Renal cortex interstitium (tissue), 11 donors: ENCODE measurements at regions not wholly inside any gene's neighbourhood (a gene's known extent, or its start where the extent isn't known, plus 50 kb on each side); places are given as distances from the start of the nearest gene placed in this dataset.
"Not testable (repeated sequence)": the region's sequence is repeated elsewhere in the genome, so short reads cannot be mapped to it uniquely, and the experiment has no call there.

Experiments used
- DNase-seq, 11 donors: peaks; one replicate each; pipeline ENCODE4 v3.0.0-alpha.2; 2013; ENCODE audit warnings: low read depth in 9 of 11, low spot score in 4 of 11; ENCODE audit errors: extremely low read depth in 1 of 11

DNA sequence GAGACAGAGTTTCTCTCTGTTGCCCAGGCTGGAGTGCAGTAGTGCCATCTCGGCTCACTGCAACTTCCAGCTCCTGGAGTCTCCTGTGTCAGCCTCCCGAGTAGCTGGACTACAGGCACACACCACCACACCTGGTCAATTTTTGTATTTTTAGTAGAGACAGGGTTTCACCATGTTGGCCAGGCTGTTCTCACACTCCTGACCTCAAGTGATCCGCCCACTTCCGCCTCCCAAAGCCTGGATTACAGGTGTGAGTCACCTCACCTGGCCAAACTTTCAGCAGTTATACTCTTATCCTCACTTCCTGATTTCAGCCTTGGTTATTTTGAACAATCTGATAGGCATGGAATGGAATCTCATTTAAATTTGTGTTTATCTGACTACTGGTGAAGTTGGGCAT lies 763.0 kb upstream of the TMEM132C start:
- DNase-seq, result not testable (repeated sequence)

DNA sequence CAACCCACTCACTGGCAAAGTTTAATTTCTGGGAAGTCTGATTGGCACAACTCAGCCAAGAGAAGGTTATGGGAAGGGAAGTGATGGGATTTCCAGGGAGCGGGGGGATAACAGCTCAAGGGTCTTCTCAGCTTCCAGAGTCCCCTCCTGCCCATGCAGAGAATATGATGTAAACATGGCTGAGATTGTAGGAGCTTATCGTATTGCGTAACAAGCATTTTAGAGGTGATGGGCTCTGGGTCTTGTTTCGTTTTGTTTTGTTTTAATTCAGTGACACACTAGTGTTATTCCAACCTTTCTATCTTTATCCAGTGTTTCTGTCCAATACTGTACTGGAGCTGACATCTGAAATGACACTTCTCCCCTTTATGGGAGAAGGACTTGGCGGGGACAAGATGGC lies 762.1 kb upstream of the TMEM132C start:
- DNase-seq, result no peak

DNA sequence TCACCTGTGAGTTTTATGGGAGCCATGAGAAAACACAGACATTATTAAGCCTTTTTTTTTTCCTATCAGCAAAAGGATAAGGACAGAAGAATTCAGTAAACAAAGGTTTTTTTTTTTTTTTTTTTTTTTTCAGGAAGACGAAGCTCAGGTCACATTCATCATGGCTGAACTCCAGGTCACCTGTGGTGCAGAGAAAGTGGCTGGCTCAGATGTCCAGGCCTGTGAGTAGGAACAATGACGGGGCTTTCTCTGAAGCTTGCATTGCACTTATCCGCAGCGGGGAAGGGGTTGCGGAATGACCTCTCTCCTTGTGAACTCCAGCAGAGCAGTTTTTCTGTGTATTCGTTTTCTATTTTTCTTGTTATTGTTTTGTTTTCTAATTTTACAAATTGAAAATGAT lies 759.6 kb upstream of the TMEM132C start:
- no peak for DNase-seq

DNA sequence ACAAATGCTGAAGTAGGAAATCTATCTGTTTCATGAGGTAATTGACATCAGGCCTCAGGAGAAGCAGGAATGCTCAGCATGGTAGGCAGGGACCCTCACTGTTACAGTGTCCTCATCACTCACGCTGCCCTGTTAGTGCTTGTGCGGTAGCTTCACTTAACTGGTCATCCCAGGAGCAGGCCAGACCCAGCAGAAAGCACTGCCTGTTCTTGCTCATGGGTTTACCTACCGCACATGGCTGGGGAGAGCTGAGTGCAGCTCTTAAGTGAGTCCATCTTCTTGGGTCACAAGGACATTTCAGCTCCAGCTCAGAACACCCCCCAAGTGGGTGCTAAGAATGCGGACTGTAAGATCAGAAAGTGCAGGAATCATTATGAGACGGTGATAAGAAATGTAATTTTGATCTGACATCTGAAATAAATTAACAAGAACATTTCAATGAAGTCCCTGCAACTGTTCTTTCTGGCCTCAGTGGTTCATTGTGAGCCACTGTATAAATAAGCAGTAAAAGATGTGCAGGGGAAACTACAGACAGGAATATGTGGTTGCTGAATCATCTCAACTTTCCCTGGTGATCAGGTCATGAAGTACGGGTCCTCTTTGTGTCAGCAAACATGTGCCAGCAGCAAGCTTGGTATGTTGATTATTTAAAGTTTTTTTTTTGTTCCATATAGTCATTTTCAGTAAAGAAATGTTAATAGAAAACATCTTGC lies 757.7 kb upstream of the TMEM132C start:
- DNase-seq, result no peak

DNA sequence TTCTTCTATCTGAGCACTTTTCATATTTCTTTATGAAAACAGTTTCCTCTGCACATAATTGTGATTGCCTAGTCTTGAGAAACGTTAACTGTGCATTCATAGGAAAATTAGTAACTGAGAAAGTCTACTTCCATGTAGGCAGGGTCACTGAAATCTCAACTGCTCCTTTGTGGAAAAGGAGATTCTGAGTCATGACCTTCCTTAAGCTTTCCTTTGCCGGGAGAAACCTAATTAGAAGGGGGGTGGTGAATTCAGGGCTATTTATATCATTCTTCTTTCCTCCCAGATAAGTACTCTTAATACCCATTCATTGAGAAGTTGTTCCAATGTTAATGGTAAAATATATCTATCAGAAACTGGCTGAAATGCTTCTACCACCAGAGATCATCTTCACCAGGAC lies 751.0 kb upstream of the TMEM132C start:
- no peak for DNase-seq

DNA sequence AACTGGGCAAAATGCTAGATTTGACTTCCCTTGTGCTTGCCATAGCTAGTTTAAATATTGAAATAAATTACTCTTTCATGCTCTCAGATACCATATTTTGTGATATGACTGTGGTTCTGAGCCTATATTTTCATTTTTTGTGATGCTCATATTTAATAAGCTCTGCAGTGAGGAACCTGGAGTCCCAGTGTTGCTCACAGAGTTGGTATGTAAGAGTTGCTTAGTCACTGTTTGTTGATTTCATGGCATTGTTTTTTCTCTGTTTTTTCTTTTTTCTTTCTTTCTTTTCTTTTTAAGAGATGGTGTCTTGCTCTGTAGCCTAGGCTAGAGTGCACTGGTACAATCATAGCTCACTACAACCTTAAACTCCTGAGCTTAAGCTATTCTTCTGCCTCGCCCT lies 750.5 kb upstream of the TMEM132C start:
- no peak for DNase-seq

DNA sequence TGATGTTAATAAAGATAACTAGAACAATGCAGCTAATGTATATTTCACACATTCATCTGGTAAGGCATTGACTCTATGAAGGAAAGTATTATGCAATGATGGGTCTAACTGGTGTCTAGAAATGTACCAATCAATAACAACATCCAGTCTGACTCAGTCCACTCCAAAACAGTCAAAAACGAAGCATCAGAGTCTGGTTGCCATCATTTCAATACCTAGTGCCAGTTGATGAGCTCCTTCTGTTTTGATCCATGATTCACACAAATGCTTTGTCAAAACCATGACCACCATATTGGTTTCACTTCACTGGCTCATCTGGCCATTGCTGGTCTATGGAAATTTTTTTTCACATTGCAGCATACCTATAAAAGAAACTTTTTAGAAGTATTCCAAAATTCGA lies 747.2 kb upstream of the TMEM132C start:
- DNase-seq, result no peak

DNA sequence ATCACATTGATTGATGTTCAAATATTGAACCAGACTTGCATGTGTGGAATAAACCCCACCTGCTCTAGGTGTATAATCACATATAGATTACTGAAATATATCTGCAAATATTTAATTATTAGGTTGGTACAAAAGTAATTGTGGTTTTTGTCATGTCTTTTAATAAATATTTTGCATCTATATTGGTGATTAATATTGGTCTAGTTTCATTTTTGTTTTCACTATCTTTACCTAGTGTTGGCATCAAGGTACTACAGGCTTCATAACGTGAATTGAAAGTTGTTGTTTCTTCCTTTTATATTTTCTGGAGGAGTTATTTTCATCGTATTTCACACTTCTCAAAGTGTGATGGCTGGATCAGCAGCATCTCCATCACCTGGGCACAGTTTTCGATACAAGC lies 740.0 kb upstream of the TMEM132C start:
- DNase-seq, result no peak

DNA sequence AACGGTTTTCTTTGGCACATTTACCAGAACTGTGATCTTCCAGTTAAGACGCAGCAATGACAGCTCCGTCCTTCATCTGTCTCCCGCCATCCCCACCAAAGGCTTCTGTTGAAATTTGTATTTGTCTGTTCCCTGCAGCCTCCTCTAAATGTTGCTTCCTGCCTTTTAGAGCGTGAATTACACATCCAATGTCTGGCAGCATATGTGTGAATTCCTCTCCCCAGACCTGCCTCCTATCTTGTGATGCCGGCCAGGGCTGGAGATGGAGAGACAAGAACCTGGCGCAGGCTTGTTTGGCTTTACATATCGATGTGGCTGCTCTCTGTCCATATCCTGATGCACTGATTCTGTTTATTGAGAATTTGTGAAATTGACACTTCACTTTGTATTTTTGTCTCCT lies 738.4 kb upstream of the TMEM132C start:
- no peak for DNase-seq

DNA sequence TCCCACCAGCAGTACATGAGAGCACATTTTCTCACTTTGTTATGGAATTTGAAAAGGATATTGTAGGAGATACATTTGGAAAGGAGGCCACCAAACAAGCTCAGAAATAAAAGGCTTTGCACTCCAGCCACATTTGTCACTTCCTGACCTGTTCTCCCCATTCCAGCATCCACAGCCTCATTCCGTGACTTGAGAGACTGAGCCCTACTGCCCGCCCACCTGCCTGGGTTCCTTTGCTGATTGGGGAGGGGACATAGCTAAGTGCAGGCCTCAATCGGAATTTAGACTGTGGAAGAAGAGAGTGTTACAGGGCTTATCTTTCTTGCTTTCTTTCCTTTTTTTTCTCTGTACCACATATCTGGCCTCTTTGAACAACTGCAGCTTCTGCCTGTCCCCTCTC lies 735.4 kb upstream of the TMEM132C start:
- DNase-seq, result no peak

DNA sequence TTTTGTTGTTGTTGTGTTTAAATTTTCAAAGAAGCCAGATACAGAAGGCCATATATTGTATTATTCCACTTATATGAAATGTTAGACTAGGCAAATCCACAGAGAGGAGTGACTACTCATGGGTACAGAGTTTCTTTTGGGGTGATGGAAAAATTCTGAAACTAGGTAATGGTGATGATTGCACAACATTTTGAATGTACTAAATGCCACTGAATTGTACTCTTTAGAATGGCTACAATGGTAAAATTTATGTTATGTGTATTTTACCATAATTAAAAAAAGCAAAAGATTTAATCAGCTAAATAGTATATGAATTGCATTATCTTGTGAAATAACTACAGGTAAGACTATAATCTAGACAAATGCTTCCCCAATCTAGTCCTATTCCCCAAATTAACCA lies 733.6 kb upstream of the TMEM132C start:
- no peak for DNase-seq

DNA sequence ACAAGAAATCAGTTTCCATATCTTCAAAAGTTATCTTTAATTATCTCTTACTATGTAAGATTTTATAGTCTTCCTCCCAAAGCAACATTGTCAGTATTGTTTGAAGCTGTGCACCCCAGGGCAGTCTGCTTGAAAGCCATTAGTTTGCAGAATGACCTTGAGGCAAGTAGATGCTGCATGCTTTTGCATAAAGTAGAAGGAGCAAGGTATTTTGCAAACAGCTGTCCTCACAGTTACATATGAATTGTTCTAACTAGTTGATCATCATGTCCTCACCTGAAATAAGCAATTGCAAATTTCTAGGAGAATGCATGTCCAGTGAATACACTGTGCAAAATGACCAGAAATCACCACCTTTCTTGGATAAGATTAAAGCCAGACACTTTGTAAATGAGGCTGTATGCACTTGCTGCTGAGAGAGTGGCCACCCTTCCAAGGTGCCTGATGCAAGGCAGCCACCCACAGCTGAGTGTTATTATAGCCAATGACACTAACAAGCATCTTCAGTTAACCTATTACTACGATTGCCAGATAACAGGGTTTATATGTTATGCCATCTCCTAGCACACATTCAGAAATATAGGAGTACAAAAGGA lies 730.0 kb upstream of the TMEM132C start:
- DNase-seq, result no peak

DNA sequence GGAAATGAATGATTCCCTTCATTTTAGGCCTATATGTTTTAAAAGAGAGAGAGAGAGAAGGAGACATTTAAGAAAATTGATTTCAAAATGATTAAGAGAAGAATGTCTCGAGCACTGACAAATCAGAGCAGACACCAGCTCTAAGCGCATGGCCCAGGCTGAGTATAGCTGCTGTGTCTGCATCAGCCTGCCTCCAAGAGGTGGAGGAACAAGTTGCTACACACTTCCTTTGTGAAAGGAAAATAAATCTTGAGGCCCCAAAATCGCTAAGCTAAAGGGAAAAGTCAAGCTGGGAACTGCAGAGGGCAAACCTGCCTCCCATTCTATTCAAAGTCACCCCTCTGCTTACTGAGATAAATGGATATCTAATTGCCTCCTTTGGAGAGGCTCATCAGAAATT lies 728.7 kb upstream of the TMEM132C start:
- DNase-seq, result no peak

DNA sequence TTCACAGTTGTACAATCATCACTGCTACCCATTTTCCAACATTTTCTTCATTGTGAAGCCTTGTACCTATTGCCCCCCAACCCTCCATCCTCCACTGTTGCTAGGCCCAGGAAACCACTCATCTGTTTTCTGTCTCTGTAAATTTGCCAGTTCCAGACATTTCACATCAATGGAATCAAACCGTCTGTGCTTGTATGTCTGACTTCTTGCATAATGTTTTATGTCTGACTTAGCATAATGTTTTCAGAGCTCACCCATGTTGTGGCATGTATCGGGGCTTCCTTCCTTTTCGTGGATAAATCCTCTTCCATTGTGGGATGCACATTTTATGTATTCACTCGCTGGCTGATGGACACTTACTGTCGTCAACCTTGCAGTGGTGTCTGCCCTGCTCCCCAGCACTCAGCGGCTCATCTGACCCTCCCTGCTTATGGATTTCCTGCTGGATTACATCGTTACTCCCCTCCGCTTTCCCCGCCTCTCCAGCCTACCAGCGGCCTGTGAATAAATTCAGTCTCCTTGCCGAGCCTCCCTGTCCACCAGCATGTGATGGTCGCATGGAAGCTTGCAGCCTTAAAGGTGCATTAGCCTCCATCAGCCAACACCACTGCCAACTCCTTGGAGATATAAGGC lies 727.6 kb upstream of the TMEM132C start:
- no peak for DNase-seq

DNA sequence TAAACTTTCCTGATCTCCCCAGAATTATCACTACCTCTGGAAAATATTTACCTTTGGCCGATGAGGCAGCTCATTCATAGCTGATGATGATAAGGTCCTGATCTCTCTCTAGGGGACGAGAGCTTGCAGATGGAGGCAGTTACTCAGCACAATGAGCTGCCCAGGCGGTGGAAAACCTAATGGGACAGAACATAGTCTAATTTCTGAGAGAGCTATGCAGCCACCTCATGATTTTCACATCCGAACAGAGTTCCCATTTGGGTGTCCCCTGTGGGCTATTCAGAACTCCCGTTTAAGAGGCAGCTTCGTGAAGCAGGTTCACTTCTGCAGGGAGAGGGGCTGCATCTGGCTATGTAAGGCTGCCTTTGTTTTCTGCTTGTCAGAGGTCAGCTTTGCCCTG lies 724.6 kb upstream of the TMEM132C start:
- no peak for DNase-seq

DNA sequence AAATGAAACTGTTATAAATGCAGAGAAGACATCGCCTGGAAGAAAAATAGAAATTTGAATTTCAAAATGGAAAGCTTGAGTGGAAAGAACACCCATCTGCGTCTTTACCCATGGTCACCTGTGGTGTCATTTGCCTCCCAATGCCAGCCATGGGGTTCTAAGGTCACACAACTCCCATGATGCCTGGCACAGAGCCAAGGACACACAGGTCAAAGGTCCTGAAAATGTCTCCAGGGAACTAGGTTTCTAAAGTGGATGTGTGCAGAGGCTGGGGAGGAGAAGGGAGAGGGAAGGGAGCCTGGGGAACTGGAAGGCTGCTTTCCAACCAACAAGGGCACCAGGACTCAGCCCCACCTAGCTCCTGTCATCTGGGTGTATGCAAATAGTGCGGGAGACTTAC lies 724.0 kb upstream of the TMEM132C start:
- no peak for DNase-seq

DNA sequence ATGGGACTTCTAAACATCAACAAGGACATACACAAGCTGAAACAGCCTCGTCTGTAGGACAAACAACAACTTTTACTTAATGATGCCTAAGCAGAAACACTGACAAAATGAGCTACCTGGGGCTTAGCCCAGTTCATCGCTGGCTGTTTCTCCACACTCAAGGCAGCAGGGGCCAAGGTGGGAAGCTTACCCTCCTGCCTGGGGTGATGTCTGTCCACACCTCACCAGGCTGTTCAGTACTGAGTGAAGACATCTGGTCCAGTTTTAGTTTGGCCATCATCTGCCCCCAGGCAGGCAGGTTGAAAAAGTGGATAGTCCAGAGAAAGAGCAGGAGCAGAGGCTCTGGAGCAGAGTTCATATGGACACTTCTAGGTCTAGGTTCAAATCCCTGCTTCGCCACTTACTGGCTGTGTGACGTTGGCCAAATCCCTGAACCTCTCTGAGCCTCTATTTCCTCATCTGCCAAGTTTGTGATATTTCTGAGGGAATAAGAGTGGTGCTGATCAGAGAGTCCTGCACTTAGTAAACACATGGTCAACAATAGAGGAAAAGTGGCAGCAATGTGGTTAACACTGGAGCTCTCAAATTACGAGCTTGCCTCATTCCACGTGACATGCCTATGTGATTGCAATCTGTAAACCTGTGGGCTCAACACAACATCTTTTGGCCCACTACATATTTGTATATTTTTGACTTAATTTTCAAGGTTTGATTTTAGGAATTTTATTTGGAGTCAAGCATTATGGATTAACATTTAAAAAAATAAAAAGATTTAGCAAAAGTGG lies 720.1 kb upstream of the TMEM132C start:
- no peak for DNase-seq

DNA sequence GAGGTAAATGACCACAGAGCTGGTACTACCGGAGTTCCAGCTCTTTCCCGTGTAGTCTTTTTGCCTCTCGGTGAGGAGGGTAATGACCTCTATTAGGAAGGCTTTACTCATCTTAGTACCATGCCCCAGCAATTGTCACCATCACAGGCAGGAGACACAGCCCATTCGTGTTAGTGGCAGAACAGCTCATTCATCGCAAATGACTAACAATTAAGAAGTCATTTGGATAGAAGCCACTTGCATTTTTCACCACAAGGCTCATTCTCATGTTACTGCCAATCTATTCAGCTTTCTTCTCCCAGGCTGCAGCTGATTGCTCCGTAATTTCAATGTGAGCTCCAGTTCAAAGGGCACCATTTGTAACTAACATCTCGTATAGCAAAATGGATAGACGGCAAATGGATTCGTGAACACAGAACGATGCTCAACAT lies 718.8 kb upstream of the TMEM132C start:
- DNase-seq, result no peak

DNA sequence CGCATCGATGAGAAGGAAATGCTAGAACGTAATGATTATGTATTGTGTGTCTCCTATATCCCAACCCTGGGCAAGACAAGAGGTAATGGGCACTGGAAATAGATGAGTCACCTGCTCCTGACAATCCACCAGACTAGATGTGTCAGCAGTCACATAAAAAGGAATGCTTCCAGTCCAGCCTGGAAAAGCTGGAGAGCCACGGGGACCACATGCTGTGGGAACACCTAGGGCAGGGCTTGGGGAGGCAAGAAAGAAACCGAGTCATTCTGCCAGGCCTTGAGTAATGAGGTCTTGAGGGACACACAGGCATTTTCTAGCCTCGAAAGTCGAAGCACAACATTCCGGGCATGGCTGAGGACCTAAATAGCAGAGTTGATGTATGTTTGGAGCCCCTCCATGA lies 716.7 kb upstream of the TMEM132C start:
- no peak for DNase-seq

DNA sequence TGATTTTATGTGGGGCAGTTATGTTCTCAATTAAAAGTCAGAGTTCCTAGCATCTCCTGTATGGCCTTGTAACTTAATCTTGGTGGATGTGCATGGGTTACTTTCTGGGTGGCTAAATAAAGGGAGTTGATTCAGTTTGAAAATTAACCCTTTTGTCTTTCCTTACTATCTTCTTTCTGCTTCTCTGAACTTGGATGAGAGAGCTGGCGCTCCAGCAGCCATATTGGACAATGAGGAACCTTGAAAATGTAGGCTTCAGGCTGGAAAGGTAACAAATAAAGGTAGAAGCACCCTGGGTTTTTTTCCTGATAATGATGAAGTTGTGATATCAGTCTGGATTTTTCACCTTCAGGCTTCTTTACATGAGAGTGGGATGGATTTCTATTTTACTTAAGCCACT lies 714.1 kb upstream of the TMEM132C start:
- DNase-seq, result no peak
